IMR-90 (cell line): ENCODE measurements at regions not wholly inside any gene's neighbourhood (a gene's known extent, or its start where the extent isn't known, plus 50 kb on each side); places are given as distances from the start of the nearest gene placed in this dataset.

Experiments used
- CEBPB ChIP-seq: IDR thresholded peaks from 2 replicates; pipeline ENCODE4 v1.6.1; 2012; ENCODE audit warnings: low read depth, low read length, improper control_type of control experiment
- CTCF ChIP-seq: conservative IDR thresholded peaks from 2 replicates; pipeline ENCODE4 v1.5.1; 2012; ENCODE audit warnings: mild to moderate bottlenecking, low read depth, low read length, improper control_type of control experiment
- MAFK ChIP-seq: IDR thresholded peaks from 2 replicates; pipeline ENCODE4 v1.6.1; 2012; ENCODE audit warnings: low read depth, low read length, improper control_type of control experiment
- POLR2A ChIP-seq: IDR thresholded peaks from 2 replicates; pipeline ENCODE4 v1.6.1; 2012; ENCODE audit warnings: mild to moderate bottlenecking, low read depth, low read length
- RFX5 ChIP-seq: IDR thresholded peaks from 2 replicates; pipeline ENCODE4 v1.8.0; 2012; ENCODE audit warnings: low read depth, mild to moderate bottlenecking, low read length, moderate library complexity

- TF ChIP-seq CTCF (no peak), CEBPB (no peak), POLR2A (no peak), RFX5 (no peak), MAFK (no peak)
Observed at GRCh38 chr11:15602785-15603567, 488.3 kb downstream of the INSC start.
